WTC11 (cell line): ENCODE measurements at regions not wholly inside any gene's neighbourhood (a gene's known extent, or its start where the extent isn't known, plus 50 kb on each side); places are given as distances from the start of the nearest gene placed in this dataset.

ENCODE experiments used
- CREB1 ChIP-seq: sonication (generic); formaldehyde crosslinking; IDR thresholded peaks from 2 replicates; pipeline ENCODE4 v1.8.0; 2023; ENCODE audit warnings: mild to moderate bottlenecking, missing genetic modification reagents
- CTCF ChIP-seq: fragments of 200-600 bp; IDR thresholded peaks from 2 replicates; pipeline ENCODE4 v1.8.0; 2022; ENCODE audit warnings: antibody characterized with exemption

GRCh38 chr3:145490088-145491048 lies 670.6 kb downstream of the PLOD2 start:
- TF ChIP-seq CREB1 (CRISPR knock-in tag) (no peak), CTCF (no peak)
